Loucy (cell line): ENCODE measurements at regions not wholly inside any gene's neighbourhood (a gene's known extent, or its start where the extent isn't known, plus 50 kb on each side); places are given as distances from the start of the nearest gene placed in this dataset.

Experiments
- EZH2phosphoT487 ChIP-seq: fragments of 200-600 bp; IDR thresholded peaks from 2 replicates; pipeline ENCODE4 v1.6.1; 2018; ENCODE audit warnings: antibody characterized with exemption, mild to moderate bottlenecking, moderate library complexity, borderline replicate concordance
- TF ChIP-seq, protein P1 (sequence below): fragments of 200-600 bp; sonication (generic); conservative IDR thresholded peaks from 2 replicates; pipeline ENCODE4 v1.5.1; 2014; ENCODE audit warnings: mild to moderate bottlenecking, antibody characterized with exemption, low read length

DNA sequence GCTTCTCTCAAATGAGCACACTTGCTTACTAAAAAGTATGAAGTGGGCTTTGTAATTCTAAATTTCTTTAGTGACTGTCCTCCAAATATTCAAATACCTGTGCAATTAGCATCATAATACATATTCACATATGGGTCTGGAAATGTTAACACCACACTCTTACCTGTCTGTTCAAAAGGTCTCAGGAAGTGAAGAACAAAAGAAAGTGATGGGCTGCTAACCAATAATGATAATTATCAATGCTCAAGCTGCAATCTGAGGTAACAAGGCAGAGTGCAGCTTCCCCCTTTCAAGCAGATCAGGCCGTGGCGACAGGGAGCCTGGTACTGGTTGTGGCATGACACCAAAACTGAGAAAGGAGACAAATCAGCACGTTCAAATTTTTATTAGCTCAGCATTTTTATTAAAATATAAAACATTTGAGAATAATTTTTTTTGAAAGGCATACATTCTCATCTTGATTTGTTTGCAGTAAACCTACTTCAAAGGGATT is 1044.7 kb upstream of the EPHA7 start:
- TF ChIP-seq, protein P1, sequence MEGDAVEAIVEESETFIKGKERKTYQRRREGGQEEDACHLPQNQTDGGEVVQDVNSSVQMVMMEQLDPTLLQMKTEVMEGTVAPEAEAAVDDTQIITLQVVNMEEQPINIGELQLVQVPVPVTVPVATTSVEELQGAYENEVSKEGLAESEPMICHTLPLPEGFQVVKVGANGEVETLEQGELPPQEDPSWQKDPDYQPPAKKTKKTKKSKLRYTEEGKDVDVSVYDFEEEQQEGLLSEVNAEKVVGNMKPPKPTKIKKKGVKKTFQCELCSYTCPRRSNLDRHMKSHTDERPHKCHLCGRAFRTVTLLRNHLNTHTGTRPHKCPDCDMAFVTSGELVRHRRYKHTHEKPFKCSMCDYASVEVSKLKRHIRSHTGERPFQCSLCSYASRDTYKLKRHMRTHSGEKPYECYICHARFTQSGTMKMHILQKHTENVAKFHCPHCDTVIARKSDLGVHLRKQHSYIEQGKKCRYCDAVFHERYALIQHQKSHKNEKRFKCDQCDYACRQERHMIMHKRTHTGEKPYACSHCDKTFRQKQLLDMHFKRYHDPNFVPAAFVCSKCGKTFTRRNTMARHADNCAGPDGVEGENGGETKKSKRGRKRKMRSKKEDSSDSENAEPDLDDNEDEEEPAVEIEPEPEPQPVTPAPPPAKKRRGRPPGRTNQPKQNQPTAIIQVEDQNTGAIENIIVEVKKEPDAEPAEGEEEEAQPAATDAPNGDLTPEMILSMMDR, result no peak
- no peak for TF ChIP-seq EZH2phosphoT487
